ENCODE measurements at regions not wholly inside any gene's neighbourhood (a gene's known extent, or its start where the extent isn't known, plus 50 kb on each side); places are given as distances from the start of the nearest gene placed in this dataset.

DNA sequence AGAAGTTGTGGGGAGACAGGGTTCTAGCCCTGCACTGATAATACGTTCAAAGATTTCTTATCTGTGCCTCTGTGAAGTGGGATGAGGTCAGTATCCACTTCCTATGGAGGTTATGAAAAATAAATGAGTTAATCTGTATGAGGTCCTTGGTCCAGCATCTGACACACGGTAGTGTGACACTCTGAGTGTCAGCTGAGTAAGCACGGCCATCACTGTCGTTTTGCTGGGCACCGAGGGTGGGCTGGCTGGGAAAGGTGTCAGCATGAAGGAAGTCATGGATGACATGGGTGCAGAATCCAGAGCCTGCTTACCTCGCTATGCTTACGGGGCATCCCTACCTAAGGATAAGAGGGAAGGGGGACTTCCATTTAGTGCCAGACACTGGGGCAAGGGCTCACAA is 150.3 kb downstream of the INHBB start:
- TF ChIP-seq CTCF (IDR thresholded peaks at IDR 0.05) (no peak), POLR2A (IDR thresholded peaks at IDR 0.05) (no peak)
- Histone ChIP-seq H3K4me3 (no peak overlapping the region), H3K9me3 (replicated peaks in 1 of 3) (no peaks in the 10 kb centered on the region), H3K36me3 (replicated peaks in 1 of 2) (no peaks in the 10 kb centered on the region), H3K4me1 (replicated peaks in 1 of 2) (no peaks in the 10 kb centered on the region), H3K27me3 (no peaks in the 10 kb centered on the region), H3K27ac (no peak overlapping the region)
- 65 to 77% (median 72%) methylated on average over 6 to 7 of the region's 7 CpGs for WGBS, 4 donors
- intact Hi-C loops (cut with DNase I): no loop called here
- no peak for DNase-seq

DNA sequence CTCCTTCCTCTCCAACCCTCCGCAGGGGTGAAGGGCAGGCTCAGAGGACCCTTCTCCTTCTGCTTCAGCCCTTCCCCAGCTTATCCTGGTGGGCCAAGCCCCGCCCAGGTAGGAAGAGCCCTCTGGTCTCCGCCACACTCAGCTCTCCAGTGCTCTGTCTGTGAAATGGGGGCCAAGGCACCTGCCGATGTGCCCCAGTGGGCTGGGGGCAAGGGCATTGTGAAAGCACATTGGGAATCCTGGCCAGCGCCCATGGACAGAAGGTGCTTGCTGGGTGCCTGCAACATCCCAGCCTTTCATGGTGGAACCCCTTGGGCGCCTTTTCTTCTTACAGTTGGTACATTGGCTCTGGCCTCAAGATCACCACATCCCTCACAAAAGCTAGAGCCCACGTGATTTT is 150.8 kb downstream of the INHBB start:
- Histone ChIP-seq H3K4me3 (no peak overlapping the region), H3K27ac (no peak overlapping the region), H3K4me1 (replicated peaks in 1 of 2) (no peaks in the 10 kb centered on the region), H3K27me3 (no peaks in the 10 kb centered on the region), H3K36me3 (replicated peaks in 1 of 2) (no peaks in the 10 kb centered on the region), H3K9me3 (replicated peaks in 1 of 3) (no peaks in the 10 kb centered on the region)
- TF ChIP-seq POLR2A (IDR thresholded peaks at IDR 0.05) (no peak), CTCF (IDR thresholded peaks at IDR 0.05) (no peak)
- intact Hi-C loops (cut with DNase I): no loop called here
- DNase-seq: no peak
- 79 to 82% (median 81%) methylated on average over 6 to 7 of the region's 7 CpGs for WGBS, 4 donors

DNA sequence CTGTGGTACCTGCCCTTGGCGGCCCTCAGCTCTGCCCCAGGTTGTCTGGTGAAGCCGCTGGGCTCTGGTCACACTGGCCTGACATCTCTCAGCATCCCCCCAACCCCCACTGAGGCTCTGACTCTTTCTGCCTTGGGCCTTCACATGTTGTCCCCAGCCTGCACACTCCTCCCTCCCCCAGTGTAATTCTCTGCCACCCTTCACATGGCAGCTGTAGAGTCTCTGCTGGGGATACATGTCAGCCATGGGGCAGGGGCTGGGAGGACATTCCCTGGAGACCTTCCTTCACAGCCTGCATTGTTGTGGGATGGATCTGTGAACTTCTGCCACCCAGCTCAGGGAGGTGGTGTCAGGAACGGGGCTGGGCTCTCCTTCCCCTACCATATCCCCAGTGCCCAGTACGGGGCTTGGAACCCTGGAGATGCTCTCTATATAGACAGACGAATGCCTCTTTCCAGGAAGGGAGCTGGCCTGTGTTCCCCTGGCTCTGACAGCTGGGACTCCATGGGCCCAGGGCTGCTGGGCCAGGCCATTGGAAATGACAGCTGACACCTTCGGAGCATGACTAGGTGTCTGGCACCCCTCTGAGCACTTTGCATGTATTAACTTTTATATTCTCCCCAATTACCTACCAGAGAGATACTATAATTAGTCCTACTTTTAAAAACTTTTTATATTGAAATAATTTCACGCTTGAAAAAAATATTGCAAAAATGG is 151.5 kb downstream of the INHBB start:
- TF ChIP-seq CTCF (IDR thresholded peaks at IDR 0.05) (no peak), POLR2A (IDR thresholded peaks at IDR 0.05) (no peak)
- intact Hi-C loops (cut with DNase I): no loop called here
- H3K27me3 ChIP-seq: no peaks in the 10 kb centered on the region
- WGBS, 4 donors: 87 to 93% (median 91%) methylated on average over 7 of the region's 7 CpGs
- H3K9me3 ChIP-seq (replicated peaks in 1 of 3): no peaks in the 10 kb centered on the region
- no peak for DNase-seq
- H3K27ac ChIP-seq: no peak overlapping the region
- no peaks in the 10 kb centered on the region for H3K4me1 ChIP-seq (replicated peaks in 1 of 2)
- H3K36me3 ChIP-seq (replicated peaks in 1 of 2): no peaks in the 10 kb centered on the region
- H3K4me3 ChIP-seq: no peak overlapping the region

GRCh38 chr2:120498121-120498520 is 152.2 kb downstream of the INHBB start:
- Histone ChIP-seq H3K36me3 (replicated peaks in 1 of 2) (no peaks in the 10 kb centered on the region), H3K9me3 (replicated peaks in 1 of 3) (no peaks in the 10 kb centered on the region), H3K4me3 (no peak overlapping the region), H3K27ac (no peak overlapping the region), H3K27me3 (no peaks in the 10 kb centered on the region), H3K4me1 (replicated peaks in 1 of 2) (no peaks in the 10 kb centered on the region)
- WGBS, 4 donors: 85 to 88% (median 87%) methylated on average over 3 of the region's 3 CpGs
- TF ChIP-seq POLR2A (IDR thresholded peaks at IDR 0.05): no peak
- no peak for TF ChIP-seq CTCF (IDR thresholded peaks at IDR 0.05)
- DNase-seq: no peak
- intact Hi-C loops (cut with DNase I): no loop called here
